NCI-H69 (cell line): ENCODE measurements at regions not wholly inside any gene's neighbourhood (a gene's known extent, or its start where the extent isn't known, plus 50 kb on each side); places are given as distances from the start of the nearest gene placed in this dataset.

Experiments
- DNase-seq: peaks from one replicate; lab custom pipeline; 2025; lab: John Stamatoyannopoulos, UW

DNA sequence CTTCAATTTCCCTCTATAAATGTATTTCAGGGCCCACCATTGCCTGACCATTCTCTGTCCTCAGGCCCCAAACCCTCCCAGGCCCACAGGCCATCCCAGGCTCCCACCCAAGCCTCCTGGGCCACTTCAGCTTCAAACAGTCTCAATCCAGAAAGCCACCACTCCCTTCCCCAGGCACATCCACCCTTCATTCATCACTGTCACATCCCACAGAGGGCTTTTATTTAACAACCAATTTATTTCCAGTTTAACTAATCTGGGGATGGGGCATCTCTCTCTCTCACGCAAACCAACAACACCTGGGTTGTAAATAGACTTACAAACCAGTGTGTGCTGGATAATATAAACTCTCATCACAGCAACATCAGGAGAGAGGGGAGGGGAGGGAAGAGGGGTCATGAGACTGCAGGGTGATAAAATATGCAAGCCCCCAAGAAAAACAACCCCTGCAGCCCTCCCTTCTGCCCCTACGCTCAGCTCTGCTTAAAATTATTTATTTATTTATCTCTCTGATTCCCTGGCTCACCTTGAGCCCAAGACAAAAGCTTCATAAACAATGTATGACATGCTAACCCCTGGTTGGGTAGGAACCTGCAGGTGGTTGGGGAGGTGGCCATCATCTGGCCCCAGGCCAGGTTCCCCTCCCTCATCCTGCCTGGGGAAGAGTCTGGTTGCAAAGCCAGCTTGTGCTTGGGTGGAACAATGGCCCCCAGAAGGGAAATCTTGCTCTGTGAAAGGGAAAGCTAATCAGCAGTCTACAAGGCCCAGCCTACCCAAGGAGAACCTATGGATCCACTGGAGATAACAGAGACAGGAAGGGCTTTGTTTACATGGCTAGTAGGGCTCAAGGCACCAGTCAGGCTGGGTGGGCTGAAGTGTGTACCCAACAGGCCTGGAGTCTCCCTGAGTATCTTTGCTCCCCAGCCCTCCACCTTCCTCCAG lies 359.2 kb downstream of the BUD13 start:
- DNase-seq = peak; percentile 98

DNA sequence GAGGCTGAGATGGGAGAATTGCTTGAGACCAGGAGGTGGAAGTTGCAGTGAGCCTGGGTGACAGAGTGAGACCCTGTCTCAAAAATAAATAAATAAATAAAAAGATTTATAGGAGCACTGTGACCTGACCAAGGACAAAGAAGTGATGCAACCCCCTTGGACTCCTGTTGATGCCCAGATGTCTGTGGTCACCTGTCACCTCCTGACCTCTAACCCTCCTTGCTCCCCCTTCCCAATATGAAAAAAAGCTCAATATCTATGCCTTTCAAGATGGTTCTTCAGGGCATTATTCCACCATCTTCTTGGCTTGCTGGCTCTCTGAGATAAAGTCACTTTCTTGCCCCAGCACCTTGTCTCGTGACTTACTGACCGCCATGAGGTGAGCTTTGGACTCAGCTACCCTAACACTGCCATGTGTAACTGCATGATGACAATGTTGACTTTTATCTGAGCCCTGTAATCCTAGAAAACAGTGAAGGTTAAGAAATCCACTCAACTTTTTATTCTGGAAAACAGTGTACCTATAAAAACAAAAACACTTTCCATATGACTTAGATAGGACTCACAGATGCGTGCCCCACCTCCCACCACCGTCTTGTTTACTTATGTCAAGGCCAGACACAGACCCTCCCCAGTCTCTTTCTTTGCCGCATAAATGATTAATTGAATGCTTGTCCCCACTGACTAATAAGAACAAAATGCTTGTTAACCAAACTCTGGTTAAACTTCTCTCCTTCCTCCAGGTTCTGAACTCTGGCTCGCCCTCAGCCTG lies 360.5 kb downstream of the BUD13 start:
- peak; percentile 38 for DNase-seq

DNA sequence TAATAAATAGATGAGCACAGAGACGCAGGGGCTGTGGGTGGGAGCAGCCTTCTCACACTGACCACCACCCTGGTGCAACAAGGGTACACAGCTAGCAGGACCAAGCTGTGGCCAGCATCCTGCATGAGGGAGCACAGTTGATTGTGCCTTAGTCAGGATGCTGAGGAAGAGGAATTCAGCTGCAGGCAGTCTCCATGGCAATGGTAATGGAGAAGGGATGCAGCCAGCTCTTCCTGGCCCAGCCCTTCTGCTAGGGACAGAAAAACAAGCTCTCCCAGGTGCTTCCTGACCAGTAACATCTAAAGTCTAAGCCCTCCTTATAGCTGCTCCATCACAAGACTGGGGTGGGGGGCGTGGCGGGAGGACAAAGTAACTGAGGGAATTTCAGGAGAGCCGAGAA lies 363.5 kb downstream of the BUD13 start:
- peak; percentile 41 for DNase-seq

DNA sequence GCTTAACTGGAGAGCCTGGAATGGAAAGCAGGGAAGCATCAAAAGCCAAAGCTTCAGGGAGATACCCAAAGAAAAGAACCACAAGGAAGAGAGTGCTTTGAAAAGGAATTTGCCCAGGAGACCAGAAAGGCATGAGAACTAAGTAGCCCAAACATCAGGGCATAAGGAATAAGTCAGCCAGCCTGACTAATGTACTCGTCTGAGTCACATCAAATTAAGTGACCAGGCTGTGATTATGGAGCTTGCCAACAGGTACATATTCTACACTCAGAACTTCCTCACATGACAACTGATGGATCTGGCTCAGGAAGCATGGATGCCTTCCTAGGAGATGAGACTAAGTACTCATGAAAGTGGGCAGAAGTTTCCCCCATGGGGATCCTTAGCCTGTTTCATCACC lies 366.7 kb downstream of the BUD13 start:
- DNase-seq = peak; percentile 47

DNA sequence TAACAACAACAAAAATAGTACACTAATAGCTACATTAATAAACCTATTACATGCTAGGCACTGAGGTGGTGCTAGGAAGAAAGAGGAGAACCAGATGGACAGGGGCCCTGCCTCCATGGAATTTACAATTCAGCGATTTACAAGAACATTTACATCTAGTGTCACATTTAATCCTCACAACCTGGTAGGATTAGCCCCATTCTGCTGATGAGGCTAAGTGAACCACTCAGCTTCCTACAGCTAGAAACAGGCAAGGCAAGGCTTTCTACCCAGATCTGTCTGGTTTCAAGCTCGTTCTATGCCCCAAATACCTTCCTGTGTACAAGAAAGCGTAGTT lies 368.4 kb downstream of the BUD13 start:
- DNase-seq = no peak

DNA sequence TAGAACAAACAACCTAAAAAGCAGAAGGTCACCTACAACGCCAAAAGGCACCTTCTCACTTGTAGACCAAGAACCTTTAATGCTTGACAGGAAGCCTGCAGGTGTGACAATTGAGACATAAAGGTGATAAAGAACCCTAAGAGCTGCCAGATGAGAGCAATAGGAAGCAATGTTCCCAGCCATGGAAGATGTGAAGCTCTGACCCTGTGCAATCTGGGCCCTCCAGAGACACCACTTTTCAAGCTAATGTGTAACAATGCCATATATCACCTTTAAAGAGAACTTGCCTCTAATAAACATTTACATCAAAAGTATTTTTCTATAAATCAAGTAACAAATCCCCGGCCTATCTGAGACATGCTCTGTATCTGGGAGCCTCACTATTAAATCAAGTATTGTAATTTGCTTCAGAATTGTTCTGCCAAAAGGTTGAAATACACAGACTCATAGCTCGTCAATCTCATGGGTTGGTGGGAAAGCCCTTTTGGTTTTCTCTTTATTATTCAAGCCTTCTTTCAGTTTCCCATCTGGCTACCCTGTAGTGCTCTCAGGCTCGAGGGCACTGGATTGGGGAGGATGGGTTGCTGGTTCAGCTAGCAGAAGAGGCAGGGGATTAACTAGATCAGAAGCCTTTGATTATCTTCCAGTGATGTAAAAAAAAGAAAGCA lies 368.9 kb downstream of the BUD13 start:
- peak; percentile 46 for DNase-seq

DNA sequence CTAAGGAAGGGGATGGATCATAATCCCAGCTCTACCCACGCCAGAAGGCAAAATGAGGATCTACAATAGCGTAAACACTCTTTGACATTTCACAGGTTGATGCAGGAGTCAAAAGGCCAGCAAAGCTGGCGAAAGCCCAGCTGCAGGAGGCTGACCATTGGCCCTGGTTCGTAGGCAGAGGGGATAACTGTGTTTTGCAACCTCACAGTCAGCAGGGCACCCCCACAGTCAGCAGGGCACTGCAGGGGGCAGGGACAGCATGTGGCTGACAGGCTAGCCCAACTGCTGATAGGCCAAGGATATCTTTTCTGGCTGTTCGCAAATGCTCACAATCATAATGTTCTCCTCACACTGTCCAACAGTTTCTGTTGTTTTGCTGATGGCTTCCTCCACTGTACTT lies 372.7 kb downstream of the BUD13 start:
- DNase-seq = no peak

DNA sequence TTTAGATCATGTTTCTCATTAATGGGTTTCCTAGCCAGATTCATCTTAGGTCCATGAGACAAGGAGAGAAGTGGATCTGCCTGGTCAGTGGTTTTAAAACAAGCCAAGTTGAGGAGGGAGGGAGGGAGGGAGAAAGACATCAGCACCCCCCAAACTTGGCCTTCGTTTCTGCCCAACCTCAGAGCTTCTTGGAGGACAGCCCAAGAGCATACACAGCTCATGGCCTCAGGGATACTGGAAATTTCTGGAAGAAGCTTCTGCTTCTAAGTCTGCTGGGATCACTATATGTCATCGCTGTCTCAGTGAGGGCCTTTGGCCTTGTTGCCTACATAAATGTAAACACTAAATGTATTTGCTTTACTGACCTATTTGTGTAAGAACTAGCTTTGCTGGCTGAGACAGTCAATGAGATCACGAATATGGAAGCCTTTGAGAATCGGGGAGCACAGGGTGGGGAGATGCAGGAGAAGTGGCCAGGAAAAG lies 375.1 kb downstream of the BUD13 start:
- DNase-seq = no peak

DNA sequence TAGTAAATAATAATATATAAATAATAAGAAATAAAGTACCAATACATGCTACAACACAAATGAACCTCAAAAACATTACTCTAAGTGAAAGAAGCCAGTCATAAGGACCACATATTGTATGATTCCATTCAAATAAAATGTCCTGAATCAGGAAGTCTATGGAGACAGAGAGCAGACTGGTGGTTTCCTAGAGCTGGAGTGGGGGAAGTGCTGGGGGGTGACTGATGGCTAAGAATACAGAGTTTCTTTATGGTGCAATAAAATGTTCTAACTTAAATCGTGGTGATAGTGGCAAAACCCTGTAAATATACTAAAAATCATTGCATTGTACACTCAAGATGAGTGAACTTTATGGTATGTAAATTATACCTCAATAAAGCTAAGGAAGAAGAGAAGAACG lies 376.5 kb downstream of the BUD13 start:
- DNase-seq = no peak

DNA sequence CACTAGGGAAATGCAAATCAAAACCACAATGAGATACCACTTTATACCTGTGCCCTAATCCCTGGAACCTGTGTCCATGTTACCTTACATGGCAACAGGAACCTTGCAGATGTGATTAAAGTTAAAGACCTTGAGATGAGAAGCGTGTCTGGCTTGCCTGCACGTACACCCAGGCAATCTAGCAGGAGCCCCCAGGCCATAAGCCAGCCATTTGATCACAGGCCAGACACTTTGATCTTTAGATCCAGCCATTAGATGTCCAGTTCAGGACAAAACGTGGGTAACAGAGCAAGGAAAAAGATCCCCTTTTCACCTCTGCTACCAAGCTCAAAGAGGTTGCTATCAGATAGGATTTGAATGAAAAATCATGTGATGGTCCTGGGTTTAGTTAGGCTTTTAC lies 378.8 kb downstream of the BUD13 start:
- no peak for DNase-seq

DNA sequence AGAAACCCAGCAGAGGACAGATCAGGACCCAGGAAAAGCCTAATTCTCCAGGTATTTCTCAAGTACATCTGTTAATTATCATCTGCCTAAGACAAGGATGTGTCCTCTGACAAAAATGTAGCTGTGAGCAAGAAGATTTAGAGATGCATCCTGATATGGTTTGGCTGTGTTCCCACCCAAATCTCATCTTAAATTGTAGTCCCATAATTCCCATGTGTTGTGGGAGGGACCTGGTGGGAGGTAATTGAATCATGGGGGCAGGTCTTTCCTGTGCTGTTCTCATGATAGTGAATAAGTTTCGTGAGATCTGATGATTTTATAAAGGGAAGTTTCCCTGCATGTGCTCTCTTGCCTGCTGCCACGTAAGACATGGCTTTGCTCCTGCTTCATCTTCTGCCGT lies 381.8 kb downstream of the BUD13 start:
- no peak for DNase-seq

DNA sequence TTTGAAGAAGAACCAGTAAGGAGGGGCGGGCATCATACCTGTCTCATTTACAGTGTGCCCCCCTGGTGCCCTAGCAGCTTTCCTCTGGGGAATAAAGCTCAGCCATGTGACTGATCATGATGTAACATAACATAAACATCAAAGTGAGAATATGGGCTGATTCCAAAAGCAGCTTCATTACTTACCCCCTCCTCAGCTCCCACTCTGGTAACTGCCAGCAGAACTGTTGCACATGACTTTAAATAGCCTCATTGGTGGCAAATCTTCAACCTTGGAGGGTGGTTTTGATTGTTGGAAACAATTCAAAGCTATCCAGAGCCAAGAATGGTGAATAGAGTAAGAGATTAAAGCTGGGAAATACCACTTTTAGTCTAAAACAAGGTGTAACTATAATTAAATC lies 384.6 kb downstream of the BUD13 start:
- peak; percentile 64 for DNase-seq

DNA sequence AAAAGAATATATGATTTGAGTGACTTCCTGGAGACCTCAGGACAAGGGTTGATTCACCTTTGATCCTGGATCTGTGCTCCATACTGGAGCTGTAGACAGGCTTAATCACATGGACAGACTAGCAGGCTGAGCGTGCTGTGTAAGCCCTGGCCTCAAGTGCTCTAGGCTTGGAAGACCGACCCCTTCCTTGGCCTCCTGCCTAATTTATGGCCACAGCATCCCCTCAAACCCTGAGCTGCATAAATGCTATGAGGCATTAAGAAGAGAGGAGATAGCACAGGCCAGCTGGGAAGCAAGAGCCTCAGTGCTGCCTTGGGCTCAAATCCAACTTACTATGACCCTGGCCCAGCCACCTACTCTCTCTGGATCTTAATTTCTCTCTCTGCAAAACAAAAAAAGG lies 385.1 kb downstream of the BUD13 start:
- no peak for DNase-seq

DNA sequence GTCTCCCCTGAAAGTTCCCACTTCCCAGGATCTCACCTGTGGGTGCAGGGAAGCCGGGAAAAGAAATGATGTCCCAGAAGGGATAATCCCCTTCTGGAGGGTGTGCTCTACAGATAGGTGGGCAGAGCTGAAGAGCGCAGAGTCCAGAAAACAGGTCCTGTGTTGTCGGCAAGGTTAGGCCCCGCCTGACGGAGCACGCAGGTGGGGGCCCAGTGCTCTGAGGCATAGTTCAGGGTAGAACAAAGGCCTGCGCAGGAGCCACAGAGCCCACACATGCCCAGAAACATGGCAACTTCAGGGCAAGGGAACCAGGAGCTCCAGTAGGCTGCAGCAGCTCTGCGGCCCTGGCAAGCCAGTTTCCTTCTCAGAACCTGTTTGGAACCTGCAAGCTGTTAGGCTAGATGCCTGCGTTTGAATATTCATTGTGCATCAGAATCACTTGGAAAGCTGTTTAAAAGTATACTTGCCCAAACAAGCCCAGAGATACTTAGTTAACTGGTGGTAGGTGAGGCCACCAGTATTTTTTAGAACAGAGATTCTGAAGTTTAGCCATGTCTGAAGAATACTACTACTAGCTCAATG lies 386.6 kb downstream of the BUD13 start:
- DNase-seq = no peak

DNA sequence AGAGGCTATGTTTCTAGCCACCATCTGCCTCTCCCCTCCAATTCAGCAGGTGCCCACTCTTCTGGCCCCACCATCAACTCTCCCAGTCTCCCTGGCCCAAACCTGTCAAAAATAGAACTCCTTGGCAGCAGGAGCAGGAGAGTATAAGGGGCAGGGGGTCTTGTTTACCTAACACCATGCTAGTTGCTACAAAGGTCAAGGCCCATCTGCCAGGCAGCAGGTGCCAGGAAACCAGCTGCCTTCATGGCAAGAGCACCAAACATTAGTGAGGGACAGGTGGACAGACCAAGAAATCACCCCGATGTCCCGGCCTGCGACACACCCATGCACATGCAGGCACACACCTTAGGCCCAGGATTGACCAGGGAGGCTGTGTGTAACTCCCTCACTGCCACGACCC lies 387.9 kb downstream of the BUD13 start:
- DNase-seq = peak; percentile 81

DNA sequence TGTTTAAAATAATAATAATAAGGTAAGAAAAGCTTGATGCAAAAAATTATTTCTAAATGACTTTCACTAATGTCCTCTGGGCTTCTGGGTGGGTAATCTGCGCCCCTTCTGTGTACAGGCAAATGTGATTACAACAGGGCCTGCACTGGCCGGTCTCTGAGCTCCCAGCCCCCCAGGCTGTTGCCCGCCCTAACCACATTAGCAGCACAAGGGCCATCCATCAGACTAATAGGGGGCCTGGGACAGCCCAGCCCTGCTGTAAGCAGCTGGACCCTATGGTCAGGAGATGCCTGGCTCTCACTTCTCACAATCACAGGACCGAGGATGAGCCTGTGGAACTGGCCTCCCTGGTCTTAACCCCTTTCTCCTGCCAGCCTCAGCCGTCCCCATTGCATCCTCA lies 388.4 kb downstream of the BUD13 start:
- peak; percentile 50 for DNase-seq

DNA sequence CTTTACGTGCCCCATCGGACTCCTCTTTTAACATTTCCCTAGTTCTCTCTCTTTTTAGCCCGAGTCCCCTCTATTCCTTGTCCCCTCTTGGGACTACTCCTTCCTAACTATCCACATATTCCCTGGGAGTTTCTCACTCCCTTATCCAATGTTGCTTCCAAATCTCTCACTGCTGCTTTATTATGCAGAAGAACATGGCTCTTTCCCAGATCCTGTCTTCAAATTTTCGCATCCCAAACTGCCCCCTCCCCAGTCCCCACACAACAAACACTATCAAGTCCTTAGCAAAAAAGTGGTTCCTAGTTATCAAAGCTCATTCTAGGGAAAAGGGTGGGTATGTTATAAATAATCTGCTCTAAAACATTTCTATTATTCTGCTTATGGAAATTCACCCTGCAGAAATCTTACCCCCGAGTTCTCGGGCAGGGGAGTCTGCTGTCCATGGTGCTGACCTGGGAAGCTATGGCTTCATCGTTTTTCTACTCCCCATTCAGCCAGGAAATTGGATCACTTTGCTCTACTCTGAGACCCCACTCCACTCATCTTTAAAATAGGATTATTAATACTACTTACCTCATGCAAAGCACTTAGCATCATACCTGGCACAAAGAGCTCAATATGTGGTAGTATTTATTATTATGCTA lies 393.5 kb downstream of the BUD13 start:
- DNase-seq = no peak

DNA sequence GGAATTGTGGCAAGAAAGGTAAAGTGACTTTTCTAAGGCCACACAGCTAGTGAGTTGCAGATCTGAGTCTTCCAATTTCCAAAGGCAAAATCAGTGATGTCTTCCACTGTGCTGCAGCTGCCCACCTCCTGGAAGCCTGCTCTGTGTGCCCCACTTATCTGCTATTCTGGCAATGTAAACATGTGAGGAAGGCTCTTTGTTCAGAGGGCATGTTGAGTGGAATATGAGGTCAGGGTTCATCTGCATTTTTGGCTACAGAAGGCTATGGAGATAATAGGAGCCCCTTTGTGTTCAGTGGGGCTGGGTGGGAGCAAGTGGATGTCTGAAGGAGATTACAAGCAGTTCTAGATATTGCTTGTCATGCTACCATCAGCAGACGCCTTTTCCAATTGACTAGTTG lies 396.2 kb downstream of the BUD13 start:
- peak; percentile 89 for DNase-seq

DNA sequence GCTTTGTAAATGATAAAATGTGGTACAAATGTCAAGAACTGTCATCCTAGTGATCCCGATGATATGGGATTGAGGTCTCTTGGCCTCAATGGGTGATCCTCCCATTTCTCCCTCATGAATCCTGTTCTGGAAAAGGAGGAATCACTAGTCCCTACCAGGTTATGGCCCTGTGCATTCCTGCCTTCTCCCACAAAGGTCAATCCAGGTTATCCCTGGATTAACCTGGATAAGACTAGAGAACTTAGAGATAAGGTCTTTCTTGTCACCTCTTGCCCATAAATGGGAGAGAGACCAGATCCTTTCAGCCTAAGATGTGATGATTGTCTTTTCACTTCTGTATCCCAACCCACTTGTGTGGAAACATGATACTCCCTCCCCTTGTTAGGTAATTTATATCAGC lies 396.7 kb downstream of the BUD13 start:
- peak; percentile 67 for DNase-seq

DNA sequence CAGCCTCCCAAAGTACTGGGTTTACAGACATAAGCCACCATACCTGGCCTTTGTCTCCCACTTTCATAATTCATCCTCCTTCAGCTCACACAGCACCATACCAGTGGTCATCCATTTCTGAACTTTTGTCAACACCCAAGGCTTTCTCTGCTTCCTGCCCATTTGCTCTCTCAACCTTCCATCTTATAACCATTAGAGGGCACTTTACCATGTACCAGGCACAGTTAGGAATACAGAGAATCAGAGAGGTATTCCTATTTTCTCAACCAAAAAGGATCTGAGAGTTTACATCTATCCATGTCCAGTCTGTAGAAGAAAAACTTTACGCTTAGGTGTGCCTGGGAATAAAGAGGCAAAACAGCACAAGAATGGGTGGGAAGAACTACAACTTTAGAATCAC lies 397.6 kb downstream of the BUD13 start:
- peak; percentile 56 for DNase-seq

DNA sequence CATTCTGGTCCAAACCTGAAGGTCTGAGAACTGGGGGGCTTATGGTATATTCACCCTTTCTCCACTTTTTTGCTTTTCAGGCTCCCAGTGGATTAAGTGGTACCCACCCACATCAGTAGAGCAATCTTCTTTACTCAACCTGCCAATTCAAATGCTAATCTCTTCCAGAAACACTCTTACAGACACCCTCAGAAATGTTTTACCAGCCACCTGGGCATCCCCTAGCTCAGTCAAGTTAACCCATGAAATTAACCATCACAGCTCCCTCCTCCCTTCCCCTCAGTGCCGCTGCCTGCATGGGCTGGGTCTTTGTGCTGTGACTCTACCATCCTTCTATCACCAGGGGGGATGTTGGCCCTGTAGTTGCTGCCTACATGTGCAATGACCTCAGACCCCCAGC lies 398.7 kb downstream of the BUD13 start:
- no peak for DNase-seq
